ENCODE measurements at regions not wholly inside any gene's neighbourhood (a gene's known extent, or its start where the extent isn't known, plus 50 kb on each side); places are given as distances from the start of the nearest gene placed in this dataset.
"Not testable (repeated sequence)": the region's sequence is repeated elsewhere in the genome, so short reads cannot be mapped to it uniquely, and the experiment has no call there.

- DNase-seq, result not testable (repeated sequence)
Observed at GRCh38 chr1:83117030-83117429, 881.9 kb downstream of the TTLL7 start.

GRCh38 chr1:83115785-83116184 is 883.1 kb downstream of the TTLL7 start:
- no peak for DNase-seq

- DNase-seq, result no peak
Observed at GRCh38 chr1:83114136-83114834, 884.6 kb downstream of the TTLL7 start.

GRCh38 chr1:83113652-83114051 is 885.3 kb downstream of the TTLL7 start:
- DNase-seq, result no peak

- DNase-seq, result no peak
Observed at GRCh38 chr1:83112248-83112885, 886.6 kb downstream of the TTLL7 start.

- no peak for DNase-seq
Observed at GRCh38 chr1:83110156-83110555, 888.8 kb downstream of the TTLL7 start.

- no peak for DNase-seq
Observed at GRCh38 chr1:83109692-83110091, 889.2 kb downstream of the TTLL7 start.

- no peak for DNase-seq
Observed at GRCh38 chr1:83104558-83104957, 894.4 kb downstream of the TTLL7 start.

GRCh38 chr1:83103341-83103740 is 895.6 kb downstream of the TTLL7 start:
- DNase-seq, result no peak

GRCh38 chr1:83102630-83103071 is 896.3 kb downstream of the TTLL7 start:
- DNase-seq, result no peak

GRCh38 chr1:83101406-83101805 is 897.5 kb downstream of the TTLL7 start:
- no peak for DNase-seq

- no peak for DNase-seq
Observed at GRCh38 chr1:83100133-83100532, 898.8 kb downstream of the TTLL7 start.

- DNase-seq, result no peak
Observed at GRCh38 chr1:83098791-83099190, 900.1 kb downstream of the TTLL7 start.

- DNase-seq, result no peak
Observed at GRCh38 chr1:83098131-83098530, 900.8 kb downstream of the TTLL7 start.

GRCh38 chr1:83097715-83098114 is 901.2 kb downstream of the TTLL7 start:
- no peak for DNase-seq

GRCh38 chr1:83095570-83095969 is 903.4 kb downstream of the TTLL7 start:
- no peak for DNase-seq

- DNase-seq, result no peak
Observed at GRCh38 chr1:83090195-83090594, 908.7 kb downstream of the TTLL7 start.

GRCh38 chr1:83087851-83088250 is 911.1 kb downstream of the TTLL7 start:
- no peak for DNase-seq

- no peak for DNase-seq
Observed at GRCh38 chr1:83086986-83087512, 911.9 kb downstream of the TTLL7 start.

GRCh38 chr1:83086346-83086745 is 912.6 kb downstream of the TTLL7 start:
- DNase-seq, result no peak

GRCh38 chr1:83083589-83084224 is 915.2 kb downstream of the TTLL7 start:
- DNase-seq, result no peak

- no peak for DNase-seq
Observed at GRCh38 chr1:83077411-83077810, 921.5 kb downstream of the TTLL7 start.

- no peak for DNase-seq
Observed at GRCh38 chr1:83075107-83075506, 923.8 kb downstream of the TTLL7 start.

- DNase-seq, result no peak
Observed at GRCh38 chr1:83067954-83068353, 931.0 kb downstream of the TTLL7 start.

Data from NK-92 treated with Interleukin-12 subunit alpha and Interleukin-12 subunit beta, amount 100 ng/mL, for 24 hours (cell line).